Skeletal muscle tissue (tissue), 3 donors: ENCODE measurements at regions not wholly inside any gene's neighbourhood (a gene's known extent, or its start where the extent isn't known, plus 50 kb on each side); places are given as distances from the start of the nearest gene placed in this dataset.

Experiments
- H3K27ac ChIP-seq: one replicate; pipeline ENCODE4 v1.7.0; 2013; ENCODE audit warnings: mild to moderate bottlenecking, low read depth, low read length, inconsistent platforms
- H3K27me3 ChIP-seq, 3 donors: one replicate each; pipeline ENCODE4 v1.7.0; 2013; ENCODE audit warnings: low read length in 3 of 3; ENCODE audit not compliant: control insufficient read depth in 3 of 3, insufficient read depth in 3 of 3
- H3K36me3 ChIP-seq, 3 donors: one replicate each; pipeline ENCODE4 v1.7.0; 2013; ENCODE audit warnings: low read length in 3 of 3; ENCODE audit not compliant: control insufficient read depth in 3 of 3, insufficient read depth in 3 of 3
- H3K4me1 ChIP-seq, 3 donors: one replicate each; pipeline ENCODE4 v1.7.0; 2013; ENCODE audit warnings: low read length in 3 of 3, mild to moderate bottlenecking in 3 of 3; ENCODE audit not compliant: control insufficient read depth in 3 of 3, insufficient read depth in 3 of 3
- H3K4me3 ChIP-seq, 3 donors: one replicate each; pipeline ENCODE4 v1.7.0; 2013; ENCODE audit warnings: low read length in 3 of 3
- H3K9ac ChIP-seq, 3 donors: one replicate each; pipeline ENCODE4 v1.7.0; 2013; ENCODE audit warnings: low read length in 3 of 3, mild to moderate bottlenecking in 3 of 3, moderate library complexity in 2 of 3, low read depth in 1 of 3
- H3K9me3 ChIP-seq, 3 donors: one replicate each; pipeline ENCODE4 v1.7.0; 2013; ENCODE audit warnings: low read length in 3 of 3; ENCODE audit not compliant: control insufficient read depth in 3 of 3
- donor health status: Osteomylitis.

DNA sequence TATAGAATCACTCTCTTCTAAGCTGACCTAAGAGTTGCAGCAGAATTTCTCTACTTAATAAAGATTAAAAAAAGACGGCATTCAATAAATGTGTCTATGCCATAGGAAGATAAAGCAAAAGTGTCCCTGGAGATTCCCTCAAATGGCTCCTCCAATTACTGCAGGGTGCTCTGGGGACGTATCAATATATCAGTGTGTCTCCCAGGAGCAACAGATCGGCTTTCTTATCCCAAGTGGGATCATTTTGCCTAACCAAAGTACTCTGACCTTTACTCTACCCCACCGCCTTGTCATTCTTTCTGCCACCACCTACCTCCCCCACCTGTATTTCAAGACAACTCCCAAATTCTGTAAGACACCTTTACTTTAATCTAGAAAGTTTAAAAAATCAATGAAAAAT, 202.0 kb upstream of the SEMA3C start:
- H3K9me3 ChIP-seq: no peaks in the 10 kb centered on the region
- no peak overlapping the region for H3K4me3 ChIP-seq
- H3K9ac ChIP-seq: no peak overlapping the region
- H3K27ac ChIP-seq: no peak overlapping the region
- H3K4me1 ChIP-seq: no peaks in the 10 kb centered on the region
- H3K36me3 ChIP-seq: no peaks in the 10 kb centered on the region
- no peaks in the 10 kb centered on the region for H3K27me3 ChIP-seq

DNA sequence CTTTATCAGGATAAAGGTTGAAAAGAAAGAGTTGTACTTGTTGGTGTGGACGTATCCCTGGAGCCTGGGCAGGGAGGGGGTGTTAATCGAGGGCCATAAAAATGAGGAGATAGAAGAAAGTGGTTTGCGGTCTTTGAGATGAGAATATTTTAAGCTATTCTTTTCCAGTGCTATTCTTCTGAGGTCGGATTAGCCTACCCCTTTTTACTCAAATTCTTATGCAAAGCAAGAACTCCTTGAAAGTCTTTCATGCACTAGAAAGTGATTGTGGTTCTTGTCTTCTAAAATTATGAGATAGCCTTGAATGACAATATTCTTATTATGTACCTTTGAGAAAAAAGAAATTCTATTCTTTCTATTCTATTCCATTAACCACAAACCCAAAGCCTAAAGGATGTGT, 201.3 kb upstream of the SEMA3C start:
- H3K4me1 ChIP-seq: no peaks in the 10 kb centered on the region
- H3K9ac ChIP-seq: no peak overlapping the region
- H3K9me3 ChIP-seq: no peaks in the 10 kb centered on the region
- H3K27ac ChIP-seq: no peak overlapping the region
- no peak overlapping the region for H3K4me3 ChIP-seq
- H3K27me3 ChIP-seq: no peaks in the 10 kb centered on the region
- H3K36me3 ChIP-seq: no peaks in the 10 kb centered on the region

DNA sequence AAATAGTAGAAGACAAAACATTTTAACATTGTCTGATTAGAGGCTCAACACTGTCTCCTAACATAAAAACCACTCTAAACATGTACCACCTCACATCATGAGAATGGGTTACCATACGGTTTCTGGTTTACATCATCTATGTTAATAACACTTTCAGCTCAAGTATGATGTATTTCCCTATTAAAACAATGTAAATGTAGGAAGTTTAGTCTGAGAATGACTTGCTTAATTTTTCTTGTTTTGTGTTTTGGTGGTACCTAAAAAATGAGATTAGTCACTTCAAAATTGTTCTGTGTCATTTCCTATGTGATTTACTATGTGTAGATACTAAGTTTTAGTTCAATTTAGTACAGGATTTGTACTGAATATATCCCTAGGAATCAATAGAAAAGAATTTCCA, 195.8 kb upstream of the SEMA3C start:
- H3K4me3 ChIP-seq: no peak overlapping the region
- H3K9me3 ChIP-seq: no peaks in the 10 kb centered on the region
- no peak overlapping the region for H3K27ac ChIP-seq
- no peak overlapping the region for H3K9ac ChIP-seq
- H3K27me3 ChIP-seq: no peaks in the 10 kb centered on the region
- no peaks in the 10 kb centered on the region for H3K4me1 ChIP-seq
- no peaks in the 10 kb centered on the region for H3K36me3 ChIP-seq

- Histone ChIP-seq H3K36me3 (no peaks in the 10 kb centered on the region), H3K27ac (no peak overlapping the region), H3K27me3 (no peaks in the 10 kb centered on the region), H3K4me3 (no peak overlapping the region), H3K9ac (no peak overlapping the region), H3K9me3 (no peaks in the 10 kb centered on the region), H3K4me1 (no peaks in the 10 kb centered on the region)
Observed at GRCh38 chr7:81112731-81113130, 193.9 kb upstream of the SEMA3C start.

GRCh38 chr7:81111781-81112540, 193.1 kb upstream of the SEMA3C start:
- Histone ChIP-seq H3K9ac (no peak overlapping the region), H3K4me3 (no peak overlapping the region), H3K9me3 (no peaks in the 10 kb centered on the region), H3K27ac (no peak overlapping the region), H3K36me3 (no peaks in the 10 kb centered on the region), H3K4me1 (no peaks in the 10 kb centered on the region), H3K27me3 (no peaks in the 10 kb centered on the region)

DNA sequence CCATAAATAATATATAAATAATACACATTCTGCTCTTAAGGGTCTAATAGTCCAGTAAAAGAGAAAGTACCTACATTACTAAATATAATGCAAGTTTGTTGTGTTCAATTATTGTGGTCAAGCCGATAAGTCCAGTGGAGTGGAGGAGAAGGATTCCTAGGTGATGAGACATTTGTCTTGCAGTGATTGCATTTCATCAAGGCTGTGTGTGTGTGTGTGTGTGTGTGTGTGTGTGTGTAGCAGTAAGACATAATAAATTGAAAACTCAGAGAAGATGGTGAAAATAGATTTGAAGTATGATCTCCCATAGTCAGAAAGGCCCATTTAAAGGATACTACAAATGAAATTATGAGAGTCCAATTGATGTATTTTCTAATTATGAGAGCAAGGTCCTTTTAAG, 192.5 kb upstream of the SEMA3C start:
- H3K36me3 ChIP-seq: no peaks in the 10 kb centered on the region
- no peak overlapping the region for H3K9ac ChIP-seq
- no peak overlapping the region for H3K4me3 ChIP-seq
- H3K4me1 ChIP-seq: no peaks in the 10 kb centered on the region
- no peaks in the 10 kb centered on the region for H3K27me3 ChIP-seq
- no peak overlapping the region for H3K27ac ChIP-seq
- no peaks in the 10 kb centered on the region for H3K9me3 ChIP-seq

- no peak overlapping the region for H3K4me3 ChIP-seq
- no peak overlapping the region for H3K9ac ChIP-seq
- H3K36me3 ChIP-seq: no peaks in the 10 kb centered on the region
- no peak overlapping the region for H3K27ac ChIP-seq
- H3K9me3 ChIP-seq: no peaks in the 10 kb centered on the region
- H3K4me1 ChIP-seq: no peaks in the 10 kb centered on the region
- no peaks in the 10 kb centered on the region for H3K27me3 ChIP-seq
Observed at GRCh38 chr7:81110673-81111072, 191.8 kb upstream of the SEMA3C start.

- Histone ChIP-seq H3K27me3 (no peaks in the 10 kb centered on the region), H3K4me3 (no peak overlapping the region), H3K27ac (no peak overlapping the region), H3K9me3 (no peaks in the 10 kb centered on the region), H3K36me3 (no peaks in the 10 kb centered on the region), H3K4me1 (no peaks in the 10 kb centered on the region), H3K9ac (peak overlapping the region in 1 of 3 donors; percentile 34)
Observed at GRCh38 chr7:81098213-81098612, 179.4 kb upstream of the SEMA3C start.

- Histone ChIP-seq H3K4me1 (no peaks in the 10 kb centered on the region), H3K4me3 (no peak overlapping the region), H3K27ac (no peak overlapping the region), H3K9me3 (no peaks in the 10 kb centered on the region), H3K36me3 (no peaks in the 10 kb centered on the region), H3K27me3 (no peaks in the 10 kb centered on the region), H3K9ac (no peak overlapping the region)
Observed at GRCh38 chr7:81094952-81095351, 176.1 kb upstream of the SEMA3C start.

- H3K4me3 ChIP-seq: no peak overlapping the region
- no peak overlapping the region for H3K27ac ChIP-seq
- H3K9me3 ChIP-seq: peaks cover 0 to 3% (median 3%) of the 10 kb centered on the region in 3 donors
Observed at GRCh38 chr7:81081616-81082015, 162.8 kb upstream of the SEMA3C start.

More at GRCh38 chr7:81081616-81082015, 162.8 kb upstream of the SEMA3C start:
- no peaks in the 10 kb centered on the region for H3K36me3 ChIP-seq
- H3K27me3 ChIP-seq: no peaks in the 10 kb centered on the region
- no peak overlapping the region for H3K9ac ChIP-seq
- no peaks in the 10 kb centered on the region for H3K4me1 ChIP-seq
